ENCODE measurements at regions not wholly inside any gene's neighbourhood (a gene's known extent, or its start where the extent isn't known, plus 50 kb on each side); places are given as distances from the start of the nearest gene placed in this dataset.
"Not testable (repeated sequence)": the region's sequence is repeated elsewhere in the genome, so short reads cannot be mapped to it uniquely, and the experiment has no call there.

GRCh38 chr10:58066979-58067378, 200.7 kb downstream of the IPMK start:
- no peak for DNase-seq

GRCh38 chr10:58066126-58066525, 201.6 kb downstream of the IPMK start:
- DNase-seq: no peak

GRCh38 chr10:58065529-58065815, 202.2 kb downstream of the IPMK start:
- no peak for DNase-seq

- DNase-seq: peak; percentile 77
These were observed 202.8 kb downstream of the IPMK start for GRCh38 chr10:58064714-58065528.

- DNase-seq: no peak
These were observed 203.7 kb downstream of the IPMK start for GRCh38 chr10:58063861-58064480.

GRCh38 chr10:58058683-58059082, 209.0 kb downstream of the IPMK start:
- not testable (repeated sequence) for DNase-seq

GRCh38 chr10:58054881-58055280, 212.8 kb downstream of the IPMK start:
- no peak for DNase-seq

- DNase-seq: no peak
These were observed 214.9 kb downstream of the IPMK start for GRCh38 chr10:58052772-58053171.

- DNase-seq: no peak
These were observed 217.1 kb downstream of the IPMK start for GRCh38 chr10:58050575-58050974.

- DNase-seq: no peak
These were observed 218.8 kb downstream of the IPMK start for GRCh38 chr10:58048936-58049335.

GRCh38 chr10:58044072-58044471, 223.6 kb downstream of the IPMK start:
- DNase-seq: no peak

- no peak for DNase-seq
These were observed 225.8 kb downstream of the IPMK start for GRCh38 chr10:58041901-58042300.

GRCh38 chr10:58030208-58030607, 237.5 kb downstream of the IPMK start:
- DNase-seq: no peak

GRCh38 chr10:58028597-58029366, 238.9 kb downstream of the IPMK start:
- peak; percentile 45 for DNase-seq

GRCh38 chr10:58027426-58027825, 240.3 kb downstream of the IPMK start:
- no peak for DNase-seq

- DNase-seq: no peak
These were observed 241.7 kb downstream of the IPMK start for GRCh38 chr10:58026036-58026435.

- no peak for DNase-seq
These were observed 244.2 kb downstream of the IPMK start for GRCh38 chr10:58023341-58024073.

- DNase-seq: no peak
These were observed 247.7 kb downstream of the IPMK start for GRCh38 chr10:58019863-58020537.

GRCh38 chr10:58017719-58018367, 249.9 kb downstream of the IPMK start:
- no peak for DNase-seq

- no peak for DNase-seq
These were observed 251.1 kb downstream of the IPMK start for GRCh38 chr10:58016614-58017013.

- DNase-seq: no peak
These were observed 253.3 kb downstream of the IPMK start for GRCh38 chr10:58014436-58014835.

- DNase-seq: no peak
These were observed 254.3 kb downstream of the IPMK start for GRCh38 chr10:58013406-58013805.

Data from tongue (tissue), 1 donor.